ENCODE measurements at regions not wholly inside any gene's neighbourhood (a gene's known extent, or its start where the extent isn't known, plus 50 kb on each side); places are given as distances from the start of the nearest gene placed in this dataset.

GRCh38 chr21:32211306-32211705 lies 67.5 kb downstream of the MIS18A start:
- no CpG with 5 or more reads among the region's 3 CpGs for WGBS, 2 donors (ENCODE audit: extremely low coverage in 2 of 2, insufficient read length in 2 of 2, insufficient replicate concordance in 1 of 2)
- Histone ChIP-seq H2BK5ac (ENCODE audit: low read length) (no peak overlapping the region), H3K23ac (ENCODE audit: low read depth, low read length, poor library complexity) (no peak overlapping the region), H4K8ac (ENCODE audit: low read depth, low read length) (no peak overlapping the region), H3K27ac (replicated peaks; ENCODE audit: low read length) (no peak overlapping the region), H2AK5ac (ENCODE audit: low read depth, low read length) (no peak overlapping the region), H4K91ac (ENCODE audit: low read depth, low read length, poor library complexity) (no peak overlapping the region), H3K9ac (ENCODE audit: low read depth, low read length, poor library complexity) (no peak overlapping the region), H3K4ac (ENCODE audit: low read length) (no peak overlapping the region), H2BK15ac (ENCODE audit: low read length) (no peak overlapping the region), H3K79me1 (ENCODE audit: low read depth, low read length) (no peaks in the 10 kb centered on the region), H3K9me3 (replicated peaks in 1 of 2; ENCODE audit: control insufficient read depth in 2 of 2, insufficient read depth in 1 of 2, low read depth in 1 of 2, low read length in 2 of 2) (peaks cover 0 to 7% of the 10 kb centered on the region in 2 donors), H2BK12ac (ENCODE audit: low read length) (no peak overlapping the region), H2AFZ (ENCODE audit: low read length) (no peak overlapping the region), H2BK120ac (ENCODE audit: low read depth, low read length) (no peak overlapping the region), H3K36me3 (replicated peaks in 1 of 2; ENCODE audit: control insufficient read depth in 2 of 2, insufficient read depth in 2 of 2, low read length in 2 of 2) (peaks cover 0 to 1% of the 10 kb centered on the region in 2 donors), H3K18ac (ENCODE audit: low read length) (no peak overlapping the region), H3K27me3 (ENCODE audit: control insufficient read depth in 3 of 3, insufficient read depth in 3 of 3, low read depth in 1 of 3, low read length in 3 of 3) (no peaks in the 10 kb centered on the region), H3K4me3 (ENCODE audit: low read length in 2 of 2) (no peak overlapping the region), H3K4me1 (ENCODE audit: control insufficient read depth in 2 of 2, insufficient read depth in 1 of 2, low read depth in 1 of 2, low read length in 2 of 2) (peaks cover 0 to 3% of the 10 kb centered on the region in 2 donors), H3K14ac (ENCODE audit: low read length) (no peak overlapping the region), H3K4me2 (ENCODE audit: insufficient read depth, low read length, poor library complexity, severe bottlenecking) (no peak overlapping the region)
- no peak for DNase-seq (ENCODE audit: low spot score)

- H4K8ac ChIP-seq (ENCODE audit: low read depth, low read length), result no peak overlapping the region
Measured at GRCh38 chr21:32209580-32209979, 69.3 kb downstream of the MIS18A start.

DNA sequence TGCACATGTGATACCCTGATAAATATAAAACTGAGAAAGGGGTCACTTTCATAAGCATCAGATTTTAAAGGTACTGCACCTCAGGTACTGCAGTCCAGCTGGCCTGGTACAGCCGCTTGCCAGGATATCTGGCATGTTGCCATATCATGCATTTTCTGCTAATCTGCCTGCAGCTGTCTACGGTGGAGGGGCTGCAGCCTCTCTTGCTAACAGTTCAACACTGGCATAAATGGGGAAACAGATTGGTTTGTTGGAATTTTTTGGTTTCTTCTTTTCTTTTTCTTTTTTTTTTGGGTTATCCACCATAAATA lies 71.5 kb downstream of the MIS18A start:
- no peak overlapping the region for H2AK5ac ChIP-seq (ENCODE audit: low read depth, low read length)
- H3K14ac ChIP-seq (ENCODE audit: low read length), result no peak overlapping the region
- H3K4me1 ChIP-seq (ENCODE audit: control insufficient read depth in 2 of 2, insufficient read depth in 1 of 2, low read depth in 1 of 2, low read length in 2 of 2), result no peaks in the 10 kb centered on the region
- H3K4me3 ChIP-seq (ENCODE audit: low read length in 2 of 2), result no peak overlapping the region
- no peak overlapping the region for H3K27ac ChIP-seq (replicated peaks; ENCODE audit: low read length)
- H3K9me3 ChIP-seq (replicated peaks in 1 of 2; ENCODE audit: control insufficient read depth in 2 of 2, insufficient read depth in 1 of 2, low read depth in 1 of 2, low read length in 2 of 2), result no peaks in the 10 kb centered on the region
- H3K79me1 ChIP-seq (ENCODE audit: low read depth, low read length), result no peaks in the 10 kb centered on the region
- no peak overlapping the region for H2AFZ ChIP-seq (ENCODE audit: low read length)
- no peak overlapping the region for H2BK120ac ChIP-seq (ENCODE audit: low read depth, low read length)
- H3K18ac ChIP-seq (ENCODE audit: low read length), result no peak overlapping the region
- H3K4me2 ChIP-seq (ENCODE audit: insufficient read depth, low read length, poor library complexity, severe bottlenecking), result no peak overlapping the region
- H3K4ac ChIP-seq (ENCODE audit: low read length), result no peak overlapping the region
- H3K23ac ChIP-seq (ENCODE audit: low read depth, low read length, poor library complexity), result no peak overlapping the region
- H2BK15ac ChIP-seq (ENCODE audit: low read length), result no peak overlapping the region
- DNase-seq (ENCODE audit: low spot score), result no peak
- no peak overlapping the region for H2BK12ac ChIP-seq (ENCODE audit: low read length)
- H3K9ac ChIP-seq (ENCODE audit: low read depth, low read length, poor library complexity), result no peak overlapping the region
- H3K27me3 ChIP-seq (ENCODE audit: control insufficient read depth in 3 of 3, insufficient read depth in 3 of 3, low read depth in 1 of 3, low read length in 3 of 3), result no peaks in the 10 kb centered on the region
- H4K91ac ChIP-seq (ENCODE audit: low read depth, low read length, poor library complexity), result no peak overlapping the region
- H3K36me3 ChIP-seq (replicated peaks in 1 of 2; ENCODE audit: control insufficient read depth in 2 of 2, insufficient read depth in 2 of 2, low read length in 2 of 2), result no peaks in the 10 kb centered on the region
- no peak overlapping the region for H2BK5ac ChIP-seq (ENCODE audit: low read length)
- WGBS, 2 donors (ENCODE audit: extremely low coverage in 2 of 2, insufficient read length in 2 of 2, insufficient replicate concordance in 1 of 2), result no CpG with 5 or more reads among the region's 2 CpGs
- no peak overlapping the region for H4K8ac ChIP-seq (ENCODE audit: low read depth, low read length)

More at GRCh38 chr21:32209580-32209979, 69.3 kb downstream of the MIS18A start:
- H2AFZ ChIP-seq (ENCODE audit: low read length), result no peak overlapping the region
- no CpG with 5 or more reads among the region's 4 CpGs for WGBS, 2 donors (ENCODE audit: extremely low coverage in 2 of 2, insufficient read length in 2 of 2, insufficient replicate concordance in 1 of 2)
- peaks cover 0 to 6% of the 10 kb centered on the region in 2 donors for H3K9me3 ChIP-seq (replicated peaks in 1 of 2; ENCODE audit: control insufficient read depth in 2 of 2, insufficient read depth in 1 of 2, low read depth in 1 of 2, low read length in 2 of 2)
- DNase-seq (ENCODE audit: low spot score), result no peak
- H4K91ac ChIP-seq (ENCODE audit: low read depth, low read length, poor library complexity), result no peak overlapping the region
- H2BK15ac ChIP-seq (ENCODE audit: low read length), result no peak overlapping the region
- H2BK5ac ChIP-seq (ENCODE audit: low read length), result no peak overlapping the region
- H3K4me3 ChIP-seq (ENCODE audit: low read length in 2 of 2), result no peak overlapping the region
- H2AK5ac ChIP-seq (ENCODE audit: low read depth, low read length), result no peak overlapping the region
- H3K4ac ChIP-seq (ENCODE audit: low read length), result no peak overlapping the region
- no peaks in the 10 kb centered on the region for H3K4me1 ChIP-seq (ENCODE audit: control insufficient read depth in 2 of 2, insufficient read depth in 1 of 2, low read depth in 1 of 2, low read length in 2 of 2)
- H3K27me3 ChIP-seq (ENCODE audit: control insufficient read depth in 3 of 3, insufficient read depth in 3 of 3, low read depth in 1 of 3, low read length in 3 of 3), result no peaks in the 10 kb centered on the region
- no peaks in the 10 kb centered on the region for H3K79me1 ChIP-seq (ENCODE audit: low read depth, low read length)
- H3K4me2 ChIP-seq (ENCODE audit: insufficient read depth, low read length, poor library complexity, severe bottlenecking), result no peak overlapping the region
- H2BK12ac ChIP-seq (ENCODE audit: low read length), result no peak overlapping the region
- H2BK120ac ChIP-seq (ENCODE audit: low read depth, low read length), result no peak overlapping the region
- no peak overlapping the region for H3K9ac ChIP-seq (ENCODE audit: low read depth, low read length, poor library complexity)
- no peak overlapping the region for H3K18ac ChIP-seq (ENCODE audit: low read length)
- peaks cover 0 to 1% of the 10 kb centered on the region in 2 donors for H3K36me3 ChIP-seq (replicated peaks in 1 of 2; ENCODE audit: control insufficient read depth in 2 of 2, insufficient read depth in 2 of 2, low read length in 2 of 2)
- H3K23ac ChIP-seq (ENCODE audit: low read depth, low read length, poor library complexity), result no peak overlapping the region
- no peak overlapping the region for H3K14ac ChIP-seq (ENCODE audit: low read length)
- no peak overlapping the region for H3K27ac ChIP-seq (replicated peaks; ENCODE audit: low read length)

DNA sequence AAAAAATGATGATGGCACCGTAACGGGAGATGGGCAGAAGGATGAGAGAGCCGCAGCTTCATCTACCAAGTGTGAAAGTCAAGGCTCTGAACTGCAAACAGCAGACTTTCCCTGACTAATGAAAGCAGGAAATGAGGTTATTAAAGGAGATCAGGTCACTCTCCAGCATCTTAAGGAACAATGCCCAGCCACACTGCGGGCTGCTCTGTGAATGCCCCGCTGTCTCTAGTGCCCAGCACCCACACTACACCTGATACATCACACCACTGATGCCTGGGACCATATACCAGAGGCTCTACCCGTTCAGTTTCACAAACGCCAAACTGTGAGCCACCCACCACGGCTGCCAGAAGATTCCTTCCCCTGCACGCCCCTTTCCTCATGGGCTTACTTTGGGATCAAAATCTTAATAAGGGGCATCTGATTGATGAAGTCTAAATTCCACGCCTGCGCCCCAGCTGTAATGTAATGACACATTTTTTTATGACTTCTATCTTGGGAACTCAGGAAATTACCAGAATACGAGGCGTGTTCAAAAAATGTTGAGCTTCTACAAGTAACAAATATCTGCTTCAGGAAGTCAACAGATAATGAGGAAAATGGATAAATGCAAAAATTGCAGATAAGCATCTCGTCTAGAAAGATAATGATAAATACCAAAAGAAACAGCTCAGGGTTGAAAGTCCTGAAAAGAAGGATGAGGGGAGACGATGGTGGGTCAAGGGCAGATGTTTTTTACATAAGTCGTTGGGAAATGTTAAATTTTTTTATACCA lies 72.0 kb downstream of the MIS18A start:
- Histone ChIP-seq H3K9ac (ENCODE audit: low read depth, low read length, poor library complexity) (no peak overlapping the region), H3K79me1 (ENCODE audit: low read depth, low read length) (no peaks in the 10 kb centered on the region), H3K36me3 (replicated peaks in 1 of 2; ENCODE audit: control insufficient read depth in 2 of 2, insufficient read depth in 2 of 2, low read length in 2 of 2) (no peaks in the 10 kb centered on the region), H2BK120ac (ENCODE audit: low read depth, low read length) (no peak overlapping the region), H3K27me3 (ENCODE audit: control insufficient read depth in 3 of 3, insufficient read depth in 3 of 3, low read depth in 1 of 3, low read length in 3 of 3) (no peaks in the 10 kb centered on the region), H2AFZ (ENCODE audit: low read length) (no peak overlapping the region), H3K14ac (ENCODE audit: low read length) (no peak overlapping the region), H2AK5ac (ENCODE audit: low read depth, low read length) (no peak overlapping the region), H3K23ac (ENCODE audit: low read depth, low read length, poor library complexity) (no peak overlapping the region), H2BK12ac (ENCODE audit: low read length) (no peak overlapping the region), H3K4me1 (ENCODE audit: control insufficient read depth in 2 of 2, insufficient read depth in 1 of 2, low read depth in 1 of 2, low read length in 2 of 2) (no peaks in the 10 kb centered on the region), H4K8ac (ENCODE audit: low read depth, low read length) (no peak overlapping the region), H3K4me2 (ENCODE audit: insufficient read depth, low read length, poor library complexity, severe bottlenecking) (no peak overlapping the region), H3K18ac (ENCODE audit: low read length) (no peak overlapping the region), H3K27ac (replicated peaks; ENCODE audit: low read length) (no peak overlapping the region), H3K4me3 (ENCODE audit: low read length in 2 of 2) (no peak overlapping the region), H4K91ac (ENCODE audit: low read depth, low read length, poor library complexity) (no peak overlapping the region), H2BK15ac (ENCODE audit: low read length) (no peak overlapping the region), H3K4ac (ENCODE audit: low read length) (no peak overlapping the region), H2BK5ac (ENCODE audit: low read length) (no peak overlapping the region), H3K9me3 (replicated peaks in 1 of 2; ENCODE audit: control insufficient read depth in 2 of 2, insufficient read depth in 1 of 2, low read depth in 1 of 2, low read length in 2 of 2) (no peaks in the 10 kb centered on the region)
- DNase-seq (ENCODE audit: low spot score), result no peak
- WGBS, 2 donors (ENCODE audit: extremely low coverage in 2 of 2, insufficient read length in 2 of 2, insufficient replicate concordance in 1 of 2), result no CpG with 5 or more reads among the region's 16 CpGs
